HG02571 (cell line): ENCODE measurements at regions not wholly inside any gene's neighbourhood (a gene's known extent, or its start where the extent isn't known, plus 50 kb on each side); places are given as distances from the start of the nearest gene placed in this dataset.
A peak's percentile ranks its signal among the peaks of the same experiment; 100 is the strongest.
"Not testable (repeated sequence)": the region's sequence is repeated elsewhere in the genome, so short reads cannot be mapped to it uniquely, and the experiment has no call there.

Experiments used
- ATAC-seq: cut with Tn5 transposase; IDR thresholded peaks from one replicate; pipeline ENCODE4 v1.9.1; 2021; ENCODE audit warnings: mild to moderate bottlenecking, moderate library complexity; ENCODE audit not compliant: unreplicated experiment

DNA sequence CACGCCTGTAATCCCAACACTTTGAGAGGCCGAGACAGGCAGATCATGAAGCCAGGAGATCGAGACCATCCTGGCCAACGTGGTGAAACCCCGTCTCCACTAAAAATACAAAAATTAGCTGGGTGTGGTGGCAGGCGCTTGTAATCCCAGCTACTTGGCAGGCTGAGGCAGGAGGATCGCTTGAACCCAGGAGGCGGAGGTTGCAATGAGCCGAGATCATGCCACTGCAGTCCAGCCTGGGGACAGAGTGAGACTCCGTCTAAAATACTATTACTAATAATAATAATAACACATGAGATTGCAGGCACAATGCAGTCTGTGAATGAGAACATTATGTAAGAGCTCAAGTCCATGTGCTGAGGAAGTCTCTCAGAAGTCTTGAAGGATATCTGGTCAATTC is 1684.4 kb downstream of the SPATA31A7 start:
- ATAC-seq, result not testable (repeated sequence)

DNA sequence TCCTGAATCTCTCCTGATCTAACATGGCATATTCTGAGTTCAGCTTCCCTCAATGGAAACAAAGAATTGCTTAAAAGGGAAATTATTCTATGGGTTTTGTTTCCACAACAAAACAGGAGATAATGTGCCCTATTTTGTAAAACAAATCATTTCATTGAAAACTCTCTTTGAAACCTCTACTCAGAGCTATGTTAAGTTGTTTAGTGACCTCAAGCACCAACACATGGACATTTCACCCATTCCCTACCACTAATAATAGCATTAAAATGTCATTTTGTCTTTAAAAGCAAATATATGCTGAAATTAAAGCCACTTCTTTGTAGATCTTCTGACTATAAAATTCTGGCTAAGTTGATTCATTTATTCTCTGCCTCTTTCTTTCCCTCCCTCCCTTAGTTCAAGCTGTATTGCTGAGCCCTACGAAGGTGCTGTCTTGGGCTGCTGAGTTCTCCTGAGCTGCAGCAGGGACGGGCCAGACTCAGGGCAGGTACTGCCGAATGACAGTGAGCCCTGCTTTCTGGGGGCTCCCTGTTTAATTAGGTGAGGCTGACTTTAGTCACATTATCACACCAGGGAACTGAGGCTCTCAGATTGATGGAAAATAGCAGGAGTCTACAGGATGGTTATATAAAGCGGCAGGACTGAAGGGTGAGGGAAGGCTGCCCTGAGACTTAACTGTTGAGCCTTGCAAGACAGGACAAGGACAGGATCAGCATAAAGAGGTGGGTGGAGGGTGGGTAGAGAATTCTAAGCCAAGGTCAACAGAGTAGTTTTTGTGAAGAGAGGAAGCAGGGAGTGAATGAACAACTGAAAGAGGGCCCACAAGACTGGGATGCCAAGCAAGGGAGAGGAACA is 1685.1 kb downstream of the SPATA31A7 start:
- not testable (repeated sequence) for ATAC-seq

DNA sequence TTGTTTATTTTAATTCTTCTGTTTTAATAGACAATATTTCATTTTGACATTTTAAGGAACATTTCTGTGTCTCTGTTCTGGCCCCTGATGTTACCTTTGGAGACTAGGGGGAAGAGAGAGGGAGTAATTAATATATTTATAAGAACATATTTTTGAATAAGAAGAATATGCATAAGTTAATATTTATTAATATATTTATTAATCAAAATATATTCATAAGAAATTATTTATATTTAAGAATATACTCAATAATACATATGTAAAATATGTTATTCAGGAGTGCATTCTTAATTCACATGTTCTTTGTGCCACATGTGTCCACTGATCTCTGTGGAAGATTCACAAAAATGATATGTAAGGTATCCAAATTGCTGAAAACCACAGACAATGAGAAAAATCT is 1687.7 kb downstream of the SPATA31A7 start:
- ATAC-seq, result not testable (repeated sequence)

DNA sequence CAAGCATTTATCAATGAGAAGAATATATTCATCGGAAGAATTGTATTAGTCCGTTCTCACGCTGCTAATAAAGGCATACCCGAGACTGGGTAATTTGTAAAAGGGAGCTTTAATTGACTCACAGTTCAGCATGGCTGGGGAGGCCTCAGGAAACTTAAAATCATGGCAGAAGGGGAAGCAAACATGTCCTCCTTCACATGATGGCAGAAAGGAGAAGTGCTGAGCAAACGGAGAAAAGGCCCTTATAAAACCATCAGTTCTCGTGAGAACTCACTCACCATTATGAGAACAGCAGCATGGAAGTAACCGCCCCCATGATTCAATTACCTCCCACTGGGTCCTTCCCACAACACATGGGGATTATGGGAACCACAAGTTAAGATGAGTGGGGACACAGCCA is 1688.2 kb downstream of the SPATA31A7 start:
- not testable (repeated sequence) for ATAC-seq

DNA sequence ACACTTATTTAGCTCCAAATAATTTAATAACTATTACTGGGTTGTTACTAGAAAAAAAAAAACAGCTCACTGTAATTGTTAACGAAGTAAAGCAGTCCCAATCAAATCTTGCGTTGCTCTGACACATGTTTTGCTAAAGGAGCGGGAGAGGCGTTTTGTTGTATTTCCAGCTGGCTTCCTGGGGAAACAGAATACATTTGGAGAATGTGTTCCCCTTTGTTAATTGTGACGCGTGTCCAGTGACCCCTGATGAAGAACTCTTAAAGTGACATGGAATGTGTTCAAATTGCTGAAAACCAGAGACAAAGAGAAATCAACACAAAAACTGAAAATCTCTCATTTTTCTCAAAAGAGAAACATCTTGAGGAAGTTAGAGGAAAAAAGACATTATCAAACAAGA is 1690.6 kb downstream of the SPATA31A7 start:
- not testable (repeated sequence) for ATAC-seq

DNA sequence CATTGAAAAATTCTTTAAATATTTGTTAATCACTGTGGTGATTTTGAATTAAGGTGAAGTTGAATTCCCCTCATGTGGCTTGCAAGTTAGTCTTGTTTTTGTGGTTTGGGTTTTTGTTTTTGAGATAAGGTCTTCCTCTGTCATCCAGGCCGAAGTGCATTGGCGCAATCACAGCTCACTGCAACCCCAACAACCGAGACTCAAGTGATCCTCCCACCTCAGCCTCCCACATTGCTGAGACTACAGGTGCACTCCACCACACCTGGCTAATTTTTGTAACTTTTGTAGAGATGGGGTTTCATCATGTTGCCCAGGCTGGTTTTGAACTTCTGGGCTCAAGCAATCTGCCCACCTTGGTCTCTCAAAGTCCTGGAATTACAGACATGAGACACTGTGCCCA is 1691.1 kb downstream of the SPATA31A7 start:
- ATAC-seq, result not testable (repeated sequence)

DNA sequence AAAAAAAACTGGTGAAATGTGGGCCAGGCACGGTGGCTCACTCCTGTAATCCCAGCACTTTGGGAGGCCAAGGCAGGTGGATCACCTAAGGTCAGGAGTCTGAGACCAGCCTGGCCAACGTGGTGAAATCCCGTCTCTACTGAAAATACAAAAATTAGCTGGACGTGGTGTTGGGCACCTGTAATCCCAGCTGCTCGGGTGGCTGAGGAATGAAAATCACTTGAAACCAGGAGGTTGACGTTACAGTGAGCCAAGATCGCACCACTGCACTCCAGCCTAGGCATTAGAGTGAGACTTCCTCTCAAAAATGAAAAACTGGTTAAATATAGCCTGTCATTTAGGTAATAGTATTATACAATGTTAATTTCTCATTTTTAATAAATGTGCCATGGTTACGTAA is 1692.0 kb downstream of the SPATA31A7 start:
- not testable (repeated sequence) for ATAC-seq

DNA sequence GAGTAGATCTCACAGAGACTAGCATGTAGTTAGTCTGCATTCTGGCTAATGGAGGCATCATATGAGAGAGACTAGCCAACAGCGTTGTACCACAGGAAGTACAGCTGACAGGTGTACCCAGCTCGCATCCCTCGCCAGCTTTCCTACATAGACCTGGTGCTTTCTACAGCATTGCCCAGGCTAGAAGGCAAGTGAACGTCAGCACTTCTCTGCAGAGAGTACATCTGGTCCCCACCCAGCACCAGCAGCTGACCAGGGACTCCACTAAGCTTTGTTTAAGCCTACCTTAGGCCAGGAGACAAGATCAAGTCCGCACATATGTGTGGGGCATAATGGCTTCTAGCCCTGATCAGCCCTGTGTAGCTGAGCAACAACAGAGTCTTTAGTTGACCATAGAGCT is 1692.9 kb downstream of the SPATA31A7 start:
- not testable (repeated sequence) for ATAC-seq

DNA sequence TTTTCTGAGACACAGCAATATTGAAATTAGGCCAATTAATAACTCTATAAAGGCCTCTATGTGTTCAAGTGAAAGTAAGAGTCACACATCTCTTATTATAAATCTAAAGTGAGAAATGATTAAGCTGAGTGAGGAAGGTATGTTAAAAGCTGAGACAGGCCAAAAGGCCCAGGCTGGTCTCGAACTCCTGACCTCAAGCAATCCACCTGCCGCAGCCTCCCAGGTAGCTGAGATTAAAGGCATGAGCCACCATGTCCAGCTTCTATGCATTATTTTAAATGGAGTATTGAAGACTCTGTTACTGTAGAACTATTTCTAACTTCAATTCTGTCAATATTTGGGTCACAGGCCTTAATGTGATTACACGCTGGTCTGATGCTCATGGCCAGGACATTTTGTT is 1706.9 kb downstream of the SPATA31A7 start:
- ATAC-seq, result not testable (repeated sequence)

DNA sequence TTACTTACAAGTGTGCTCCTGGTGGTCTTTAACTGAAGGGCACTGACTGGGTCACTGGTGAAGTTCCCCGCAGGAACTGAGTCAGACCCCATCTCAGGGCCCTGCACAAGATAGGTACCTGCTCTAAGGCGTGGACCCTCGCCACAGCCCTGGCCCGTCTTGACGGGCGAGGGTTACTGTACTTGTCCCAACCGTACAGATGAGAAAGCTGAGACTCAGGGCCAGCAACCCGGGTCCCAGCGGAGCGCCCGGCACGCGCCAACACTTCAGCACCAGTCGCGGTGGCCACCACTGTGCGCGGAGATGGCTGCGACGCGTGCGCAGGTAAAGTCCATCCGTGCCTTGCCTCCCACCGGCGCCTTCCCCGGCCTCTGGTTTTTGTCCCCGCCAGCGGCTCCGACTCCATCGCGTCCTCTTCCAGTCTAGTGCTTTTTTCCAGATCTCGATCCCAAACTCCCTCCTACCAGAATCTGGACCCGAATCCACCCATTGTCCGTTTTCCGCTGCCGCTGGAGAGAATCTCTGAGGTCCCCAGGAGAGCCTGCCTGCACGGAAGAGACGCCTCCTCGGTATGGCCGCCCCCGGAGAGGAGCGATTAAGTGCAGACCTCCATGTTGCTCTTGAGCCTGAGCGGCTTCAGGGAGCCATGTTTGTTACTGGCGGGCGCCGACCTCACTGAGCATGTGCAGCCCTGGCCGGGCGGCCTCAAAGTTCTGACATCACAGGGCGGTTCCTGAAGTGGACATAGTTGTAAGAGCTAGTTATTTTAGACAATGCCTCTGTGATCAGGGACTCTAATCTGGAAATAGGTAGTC is 1707.8 kb downstream of the SPATA31A7 start:
- ATAC-seq, result not testable (repeated sequence)

DNA sequence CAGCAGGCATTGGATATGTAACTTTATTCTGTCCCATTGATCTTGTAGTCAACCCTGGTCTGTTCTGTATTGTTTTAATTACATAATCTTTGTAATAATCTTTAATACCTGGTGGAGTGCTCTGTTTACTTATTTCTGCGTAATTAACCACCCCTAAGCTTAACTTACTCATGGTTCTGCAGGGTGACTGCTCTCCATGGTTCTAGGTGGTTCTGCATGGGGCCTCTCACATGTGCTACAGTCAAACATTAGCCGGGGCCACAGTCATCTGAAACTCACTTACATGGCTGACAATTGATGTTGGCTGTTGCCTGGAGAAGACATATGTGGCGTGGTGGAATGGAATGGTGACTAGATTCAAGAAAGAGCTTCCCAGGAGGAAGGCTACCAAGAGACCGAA is 1709.8 kb downstream of the SPATA31A7 start:
- ATAC-seq, result not testable (repeated sequence)

DNA sequence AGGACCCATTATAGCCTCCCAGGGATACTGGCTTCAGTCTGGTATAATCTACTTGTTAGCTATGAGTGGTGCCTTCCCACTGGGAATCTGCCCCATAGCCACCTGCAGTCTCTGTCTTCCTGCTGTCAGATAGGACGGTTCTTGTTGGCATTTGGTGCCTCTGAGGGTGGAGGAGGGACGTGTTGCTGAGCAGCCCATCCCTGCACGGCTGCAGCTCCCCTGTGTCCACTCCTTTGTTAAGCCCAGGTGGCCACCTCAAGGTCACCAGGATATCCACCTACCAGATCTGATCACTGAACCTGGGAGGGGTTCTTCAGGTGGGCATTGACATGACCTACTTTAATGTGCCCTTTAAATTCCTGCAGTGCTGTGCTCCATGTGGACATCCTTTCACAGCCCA is 1714.2 kb downstream of the SPATA31A7 start:
- ATAC-seq, result not testable (repeated sequence)

DNA sequence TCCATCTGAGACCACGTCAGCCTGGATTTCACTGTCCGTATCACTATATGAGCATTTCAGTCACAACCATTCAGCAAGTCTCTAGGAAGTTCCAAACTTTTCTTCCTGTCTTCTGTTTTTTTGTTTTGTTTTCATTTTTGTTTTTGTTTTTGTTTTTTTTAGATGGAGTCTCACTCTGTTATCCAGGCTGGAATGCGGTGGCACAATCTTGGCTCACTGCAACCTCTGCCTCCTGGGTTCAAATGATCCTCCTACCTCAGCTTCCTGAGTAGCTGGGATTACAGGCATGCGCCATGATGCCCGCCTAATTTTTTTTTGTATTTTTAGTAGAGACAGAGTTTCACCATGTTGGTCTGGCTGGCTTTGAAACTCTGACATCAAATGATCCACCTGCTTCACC is 1715.9 kb downstream of the SPATA31A7 start:
- not testable (repeated sequence) for ATAC-seq

DNA sequence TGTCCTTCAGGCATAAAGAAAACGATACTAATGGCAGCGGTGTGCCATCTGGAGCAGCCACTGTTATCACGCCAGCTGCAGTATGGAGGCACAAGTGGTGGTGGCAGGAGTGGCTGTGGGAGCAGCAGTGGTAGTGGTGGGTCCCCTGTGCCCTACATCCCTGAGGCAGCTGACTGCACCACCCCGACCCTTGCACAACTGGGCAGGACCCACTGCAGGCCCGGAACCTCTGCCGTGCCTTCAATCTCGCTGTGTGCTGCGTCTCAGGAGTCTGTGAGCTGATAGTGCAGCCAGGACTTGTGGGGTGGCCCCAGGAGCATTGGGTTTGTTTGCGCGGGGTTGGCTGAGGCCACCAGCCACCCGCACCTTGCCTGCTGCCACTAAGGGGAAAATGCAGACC is 1718.0 kb downstream of the SPATA31A7 start:
- ATAC-seq, result not testable (repeated sequence)

DNA sequence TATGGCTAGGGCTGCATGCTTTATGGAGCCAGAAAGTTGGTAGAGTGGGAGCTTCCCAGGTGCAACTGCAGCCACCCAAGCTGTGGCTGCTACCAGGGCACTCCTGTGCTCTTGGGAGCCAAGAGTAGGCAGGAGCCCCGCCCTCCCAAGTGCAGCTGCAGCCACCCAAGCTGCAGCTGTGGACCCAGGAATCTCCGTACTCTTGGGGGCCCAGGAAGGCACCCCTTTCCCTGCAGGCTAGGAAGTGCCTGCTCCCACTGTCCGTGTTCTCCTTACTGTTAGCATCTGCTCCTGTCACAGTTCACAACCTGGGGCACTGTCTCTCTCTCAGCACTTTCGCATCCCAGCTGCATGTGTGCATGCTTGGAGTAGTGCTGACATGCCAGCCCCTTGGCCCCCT is 1718.4 kb downstream of the SPATA31A7 start:
- not testable (repeated sequence) for ATAC-seq

DNA sequence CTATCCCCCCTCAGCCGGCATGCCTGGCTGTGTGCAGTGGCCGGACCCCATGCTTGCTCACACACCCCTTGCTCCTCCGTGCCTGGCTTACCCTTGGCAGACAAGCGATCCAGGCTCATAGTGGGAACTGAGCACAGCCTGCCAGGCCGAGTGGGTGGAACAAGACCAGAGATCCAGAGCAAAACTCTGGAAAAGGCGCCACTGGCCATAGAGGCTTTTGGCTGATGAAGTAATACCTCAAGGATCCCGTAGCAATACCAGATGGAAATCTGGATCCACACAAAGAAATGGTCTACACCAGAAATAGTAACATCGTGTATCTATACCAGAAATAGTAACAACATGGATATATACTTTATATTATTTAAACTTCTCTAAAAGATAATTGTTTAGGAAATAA is 1719.6 kb downstream of the SPATA31A7 start:
- not testable (repeated sequence) for ATAC-seq

DNA sequence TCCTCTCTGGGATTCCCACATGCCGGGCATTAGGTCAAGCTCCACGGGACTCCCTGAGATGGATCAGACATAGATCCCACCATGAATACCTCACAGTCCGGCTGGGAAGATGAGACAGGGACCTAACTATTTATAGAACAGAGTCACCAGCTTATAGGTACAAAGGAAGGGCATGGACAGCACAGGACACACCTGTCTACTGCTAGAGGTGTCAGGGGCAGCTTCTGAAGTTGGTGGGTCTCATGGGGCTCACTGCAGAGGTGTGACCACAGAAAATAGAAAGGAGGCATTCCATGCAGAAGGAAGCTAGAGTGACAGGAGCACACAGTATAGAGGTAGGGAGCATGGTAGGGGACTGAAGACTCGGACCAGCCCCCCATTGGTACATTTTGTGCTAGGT is 1722.4 kb downstream of the SPATA31A7 start:
- not testable (repeated sequence) for ATAC-seq

DNA sequence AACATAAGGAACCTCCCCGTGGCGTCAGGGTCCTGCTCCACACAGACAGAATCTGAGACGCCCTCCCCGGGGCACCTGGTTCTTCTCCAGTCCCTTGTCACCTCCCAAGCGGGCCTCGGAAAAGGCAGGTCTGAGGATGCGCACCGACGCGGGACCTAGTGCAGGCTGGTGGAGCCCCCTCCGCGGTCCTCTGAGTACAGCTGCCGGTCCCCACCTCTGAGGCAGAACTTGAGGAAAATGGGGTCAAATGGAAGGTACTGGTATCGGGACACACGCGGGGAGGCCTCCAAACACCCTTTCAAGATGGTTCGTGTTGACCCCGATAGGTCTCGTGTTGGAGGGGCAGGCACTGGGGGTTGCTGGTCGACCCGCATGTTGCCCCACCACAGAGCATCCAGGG is 1725.3 kb downstream of the SPATA31A7 start:
- not testable (repeated sequence) for ATAC-seq

DNA sequence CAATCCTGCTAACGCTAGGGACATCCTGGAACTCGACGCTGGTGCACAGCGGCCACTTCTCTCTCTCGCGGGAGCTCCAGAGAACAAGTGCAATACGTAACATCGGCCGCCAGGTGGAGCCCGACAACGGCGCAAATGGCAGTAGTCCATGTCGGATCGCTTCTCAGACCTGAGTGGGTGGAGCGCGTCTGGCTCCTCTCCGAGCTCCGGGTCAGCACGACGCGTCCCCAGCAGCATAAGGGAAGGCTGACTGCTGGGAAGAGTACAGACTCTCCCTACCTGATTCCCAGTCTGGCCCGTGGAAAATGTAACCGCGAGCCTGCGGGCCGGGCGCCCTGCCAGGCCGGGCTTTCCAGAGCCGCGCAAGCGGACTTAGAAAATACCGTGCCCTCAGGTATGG is 1725.8 kb downstream of the SPATA31A7 start:
- ATAC-seq, result peak; percentile 100

DNA sequence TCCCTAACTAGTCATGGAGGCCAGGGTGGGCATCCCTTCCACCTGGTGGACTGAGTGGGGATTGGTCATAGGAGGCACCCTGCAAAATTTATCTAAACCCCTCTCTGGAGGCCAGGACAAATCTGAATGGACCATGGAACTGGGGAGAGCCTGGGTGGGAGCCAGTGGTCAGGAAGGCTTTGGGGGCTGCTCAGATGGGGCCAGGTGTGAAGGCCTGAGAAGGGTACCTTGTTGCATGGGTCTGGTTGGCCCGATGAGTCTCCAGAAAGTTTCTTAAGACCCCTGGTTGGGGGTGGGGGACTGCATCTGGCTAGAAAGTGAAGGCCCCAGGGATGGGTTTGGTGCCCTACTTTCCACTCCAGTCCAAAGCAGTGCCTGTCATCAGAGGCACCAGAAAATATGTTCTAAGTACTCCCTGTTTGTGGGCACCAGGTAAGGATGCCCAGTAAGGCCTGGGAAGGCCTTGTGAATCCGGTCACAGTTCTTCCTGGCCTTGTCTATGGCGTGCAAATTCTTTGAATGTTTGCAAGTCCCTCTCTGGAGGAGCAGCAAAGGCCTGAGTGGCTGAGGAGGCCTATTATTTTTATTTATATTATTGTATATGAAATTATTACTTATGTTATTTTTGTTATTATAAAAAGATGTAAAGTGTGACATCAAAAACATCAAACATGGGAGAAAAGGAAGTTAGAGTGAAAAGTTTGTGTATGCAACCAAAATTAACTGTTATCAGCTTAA is 1729.0 kb downstream of the SPATA31A7 start:
- ATAC-seq, result not testable (repeated sequence)

DNA sequence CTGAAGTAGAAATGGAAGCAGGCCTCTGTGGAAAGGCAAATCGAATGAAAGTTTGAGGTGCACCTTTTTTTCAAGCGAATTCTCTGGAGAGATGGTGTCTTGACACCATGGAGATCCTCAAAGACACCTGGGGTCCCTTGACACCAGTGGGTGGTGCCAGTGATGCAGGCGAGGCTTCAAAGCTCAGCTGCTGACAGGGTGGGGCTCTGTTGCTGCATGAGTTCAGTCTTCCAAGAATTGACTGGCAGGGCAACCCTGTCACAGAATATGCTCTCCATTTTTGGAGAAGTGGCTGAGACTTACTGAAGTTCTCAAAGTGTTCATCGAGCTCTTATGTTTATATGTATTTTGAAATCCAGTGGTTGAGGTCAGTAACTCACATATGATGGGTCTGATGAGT is 1741.6 kb downstream of the SPATA31A7 start:
- not testable (repeated sequence) for ATAC-seq
